Activated naive CD4-positive, alpha-beta T cell treated with anti-CD3 and anti-CD28 coated beads, Interleukin-2, amount 10 ng/mL, durations not matched to agents 7 days and 5 days (primary cell): ENCODE measurements at regions not wholly inside any gene's neighbourhood (a gene's known extent, or its start where the extent isn't known, plus 50 kb on each side); places are given as distances from the start of the nearest gene placed in this dataset.
"Not testable (repeated sequence)": the region's sequence is repeated elsewhere in the genome, so short reads cannot be mapped to it uniquely, and the experiment has no call there.

Experiments
- CTCF ChIA-PET: fragments of 350-600 bp; sonication (Branson Sonifier 250); formaldehyde crosslinking; loops from one replicate; lab custom pipeline; 2021; ENCODE audit warnings: antibody characterized with exemption; lab: Charles Lee
- DNase-seq: peaks from one replicate; pipeline ENCODE4 v3.0.0-alpha.2; 2020
- H3K27ac Mint-ChIP-seq: one replicate; pipeline ENCODE4 v1.8.0; 2021; ENCODE audit warnings: mild to moderate bottlenecking, moderate library complexity, mixed read lengths
- H3K27me3 Mint-ChIP-seq: one replicate; pipeline ENCODE4 v1.8.0; 2021; ENCODE audit warnings: mild to moderate bottlenecking, mixed read lengths
- H3K36me3 Mint-ChIP-seq: one replicate; pipeline ENCODE4 v1.8.0; 2021; ENCODE audit warnings: mixed read lengths
- H3K4me1 Mint-ChIP-seq: one replicate; pipeline ENCODE4 v1.8.0; 2021; ENCODE audit warnings: mixed read lengths
- H3K4me3 Mint-ChIP-seq: one replicate; pipeline ENCODE4 v1.8.0; 2021; ENCODE audit warnings: mild to moderate bottlenecking, moderate library complexity, mixed read lengths
- H3K9me3 Mint-ChIP-seq: one replicate; pipeline ENCODE4 v1.8.0; 2021; ENCODE audit warnings: mixed read lengths

GRCh38 chr1:192493584-192493983 is 82.0 kb upstream of the RGS1 start:
- CTCF ChIA-PET: no interaction called here
- no peak overlapping the region for H3K27ac Mint-ChIP-seq
- no peak for DNase-seq
- H3K4me1 Mint-ChIP-seq: no peaks in the 10 kb centered on the region
- peaks cover 2% of the 10 kb centered on the region for H3K9me3 Mint-ChIP-seq
- no peak overlapping the region for H3K4me3 Mint-ChIP-seq
- H3K27me3 Mint-ChIP-seq: no peaks in the 10 kb centered on the region
- no peaks in the 10 kb centered on the region for H3K36me3 Mint-ChIP-seq

- Mint-ChIP-seq H3K36me3 (no peaks in the 10 kb centered on the region), H3K4me1 (no peaks in the 10 kb centered on the region), H3K9me3 (peaks cover 6% of the 10 kb centered on the region), H3K27me3 (no peaks in the 10 kb centered on the region), H3K27ac (no peak overlapping the region), H3K4me3 (no peak overlapping the region)
- CTCF ChIA-PET: no interaction called here
- no peak for DNase-seq
These were observed 79.1 kb upstream of the RGS1 start for GRCh38 chr1:192496369-192497056.

GRCh38 chr1:192497214-192497794 is 78.3 kb upstream of the RGS1 start:
- H3K4me3 Mint-ChIP-seq: no peak overlapping the region
- CTCF ChIA-PET: interaction anchor here (1.1 kb wide), 1 partner anchor 10 kb away, joined by 4 read pairs; no protein-coding TSS in a partner anchor
- DNase-seq: no peak
- H3K9me3 Mint-ChIP-seq: peaks cover 6% of the 10 kb centered on the region
- no peaks in the 10 kb centered on the region for H3K27me3 Mint-ChIP-seq
- H3K36me3 Mint-ChIP-seq: no peaks in the 10 kb centered on the region
- H3K4me1 Mint-ChIP-seq: no peaks in the 10 kb centered on the region
- no peak overlapping the region for H3K27ac Mint-ChIP-seq

GRCh38 chr1:192498092-192498491 is 77.5 kb upstream of the RGS1 start:
- not testable (repeated sequence) for DNase-seq, H3K4me1 Mint-ChIP-seq, H3K27me3 Mint-ChIP-seq, H3K27ac Mint-ChIP-seq, H3K36me3 Mint-ChIP-seq, H3K4me3 Mint-ChIP-seq, H3K9me3 Mint-ChIP-seq
- CTCF ChIA-PET: interaction anchor here (0.6 to 1.1 kb wide), 3 partner anchors 9 to 158 kb away, joined by 3 to 5 read pairs (median 4); no protein-coding TSS in a partner anchor

DNA sequence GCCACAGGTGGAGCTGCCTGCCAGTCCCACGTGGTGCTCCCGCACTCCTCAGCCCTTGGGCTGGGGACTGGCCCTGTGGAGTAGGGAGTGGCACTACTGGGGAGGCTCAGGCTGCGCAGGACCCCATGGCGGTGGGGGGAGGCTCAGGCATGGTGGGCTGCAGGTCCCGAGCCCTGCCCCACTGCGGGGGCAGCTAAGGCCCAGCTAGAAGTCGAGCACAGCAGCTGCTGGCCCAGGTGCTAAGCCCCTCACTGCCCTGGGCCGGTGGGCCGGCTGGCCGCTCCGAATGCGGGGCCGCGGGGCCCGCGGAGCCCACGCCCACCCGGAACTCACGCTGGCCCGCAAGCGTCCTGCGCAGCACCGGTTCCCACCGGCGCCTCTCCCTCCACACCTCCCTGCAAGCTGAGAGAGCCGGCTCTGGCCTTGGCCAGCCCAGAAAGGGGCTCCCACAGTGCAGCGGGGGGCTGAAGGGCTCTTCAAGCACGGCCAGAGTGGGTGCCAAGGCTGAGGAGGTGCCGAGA is 76.5 kb upstream of the RGS1 start:
- not testable (repeated sequence) for H3K9me3 Mint-ChIP-seq, H3K27ac Mint-ChIP-seq, DNase-seq, H3K36me3 Mint-ChIP-seq, H3K4me3 Mint-ChIP-seq, H3K27me3 Mint-ChIP-seq, H3K4me1 Mint-ChIP-seq
- CTCF ChIA-PET: interaction anchor here (1.0 kb wide), 1 partner anchor 25 kb away, joined by 5 read pairs; no protein-coding TSS in a partner anchor

GRCh38 chr1:192500541-192500940 is 75.0 kb upstream of the RGS1 start:
- H3K36me3 Mint-ChIP-seq, DNase-seq, H3K27me3 Mint-ChIP-seq, H3K27ac Mint-ChIP-seq, H3K4me1 Mint-ChIP-seq, H3K4me3 Mint-ChIP-seq, CTCF ChIA-PET, H3K9me3 Mint-ChIP-seq: not testable (repeated sequence)

DNA sequence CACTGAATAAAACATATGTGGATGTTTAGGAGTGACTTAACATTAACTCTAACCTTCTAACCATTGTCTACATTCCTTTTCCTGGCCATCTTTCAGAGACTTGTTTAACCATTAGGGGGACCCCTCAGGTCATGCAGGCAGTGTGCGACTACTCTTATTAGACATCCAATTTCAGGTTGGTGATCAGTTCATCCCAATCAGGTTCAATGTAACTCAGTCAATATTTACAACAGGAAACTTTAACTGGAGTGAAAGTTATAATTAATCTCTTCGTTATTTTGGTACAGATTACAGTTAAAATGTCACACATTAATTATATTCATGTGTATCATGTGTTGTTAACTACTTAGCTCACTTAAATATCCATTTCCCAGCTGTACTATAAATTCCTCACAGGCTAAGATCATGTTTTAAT is 68.8 kb upstream of the RGS1 start:
- Mint-ChIP-seq H3K9me3 (no peaks in the 10 kb centered on the region), H3K4me1 (peaks cover 2% of the 10 kb centered on the region), H3K27me3 (no peaks in the 10 kb centered on the region), H3K36me3 (no peaks in the 10 kb centered on the region), H3K27ac (no peak overlapping the region), H3K4me3 (no peak overlapping the region)
- DNase-seq: peak; percentile 29
- CTCF ChIA-PET: interaction anchor here (0.7 to 1.9 kb wide), 8 partner anchors 9 to 102 kb away, joined by 3 to 22 read pairs (median 5); no protein-coding TSS in a partner anchor

DNA sequence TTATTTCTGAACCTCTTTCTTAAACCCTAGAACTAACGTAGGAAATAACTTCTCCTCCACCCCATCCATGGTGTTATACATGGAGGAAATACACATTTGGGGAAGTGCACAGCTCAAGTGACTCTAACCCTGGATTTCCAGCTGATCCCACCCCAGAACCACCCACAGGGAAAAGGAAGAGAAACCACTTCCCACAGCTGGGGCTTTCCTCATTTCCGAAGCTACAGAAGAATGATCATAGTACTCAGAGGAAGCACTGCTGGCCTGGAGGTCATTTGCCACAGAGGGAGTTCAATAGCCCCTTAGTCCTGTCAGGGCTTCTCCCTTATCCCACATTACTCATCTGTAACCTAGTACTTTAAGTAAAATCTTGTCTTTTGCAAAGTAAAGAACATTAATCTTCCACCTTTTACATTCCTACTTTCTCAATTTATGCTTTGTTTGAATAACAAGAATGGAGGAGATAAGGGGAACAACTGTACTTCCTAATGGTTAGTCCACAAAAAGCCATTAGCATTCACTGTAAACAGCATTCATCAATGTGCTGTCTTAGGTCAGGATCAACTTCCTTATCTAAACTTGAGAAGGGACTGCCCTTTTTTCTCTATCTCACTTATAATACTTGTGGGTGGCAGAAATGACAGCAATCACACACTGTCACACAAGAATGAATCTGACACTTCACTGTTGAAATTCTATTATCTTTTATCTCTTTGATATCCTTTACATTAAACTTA is 63.0 kb upstream of the RGS1 start:
- H3K27ac Mint-ChIP-seq: no peak overlapping the region
- no peaks in the 10 kb centered on the region for H3K36me3 Mint-ChIP-seq
- H3K4me3 Mint-ChIP-seq: no peak overlapping the region
- H3K9me3 Mint-ChIP-seq: no peaks in the 10 kb centered on the region
- H3K4me1 Mint-ChIP-seq: peaks cover 37% of the 10 kb centered on the region
- H3K27me3 Mint-ChIP-seq: peaks cover 4% of the 10 kb centered on the region
- no peak for DNase-seq
- CTCF ChIA-PET: no interaction called here

- no peak for DNase-seq
- no peaks in the 10 kb centered on the region for H3K36me3 Mint-ChIP-seq
- H3K27me3 Mint-ChIP-seq: peaks cover 4% of the 10 kb centered on the region
- H3K9me3 Mint-ChIP-seq: no peaks in the 10 kb centered on the region
- no peak overlapping the region for H3K4me3 Mint-ChIP-seq
- H3K27ac Mint-ChIP-seq: no peak overlapping the region
- H3K4me1 Mint-ChIP-seq: peaks cover 39% of the 10 kb centered on the region
- CTCF ChIA-PET: no interaction called here
These were observed 62.4 kb upstream of the RGS1 start for GRCh38 chr1:192513196-192513595.

GRCh38 chr1:192513697-192514096 is 61.9 kb upstream of the RGS1 start:
- no peak for DNase-seq
- Mint-ChIP-seq H3K36me3 (no peaks in the 10 kb centered on the region), H3K4me3 (no peak overlapping the region), H3K27me3 (peaks cover 4% of the 10 kb centered on the region), H3K4me1 (peaks cover 39% of the 10 kb centered on the region), H3K9me3 (no peaks in the 10 kb centered on the region), H3K27ac (no peak overlapping the region)
- CTCF ChIA-PET: no interaction called here

DNA sequence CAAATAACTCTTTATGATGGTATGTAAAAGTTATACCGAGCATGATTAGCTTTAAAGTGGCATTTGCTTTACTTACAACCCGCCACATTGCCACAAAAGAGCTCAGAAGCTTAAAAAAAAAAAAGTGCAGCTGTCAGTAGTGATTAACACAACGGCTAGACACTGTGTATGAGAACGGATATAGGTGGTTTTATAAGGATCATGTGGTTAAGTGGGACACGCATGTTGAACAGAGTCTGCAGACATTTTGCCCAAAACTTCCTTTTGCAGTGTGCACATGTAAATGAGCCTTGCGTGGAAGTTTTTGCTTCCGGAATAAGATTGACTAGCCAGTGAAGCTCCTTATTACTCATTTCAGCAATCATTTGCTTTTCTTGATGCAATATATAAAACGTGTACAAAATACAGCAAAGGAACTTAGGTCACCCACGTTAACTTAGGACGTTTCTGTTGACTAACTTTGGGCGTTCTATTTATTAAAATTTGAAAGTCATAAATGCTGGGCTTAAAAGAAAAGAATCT is 58.7 kb upstream of the RGS1 start:
- Mint-ChIP-seq H3K27ac (peak overlapping the region; percentile 80), H3K4me3 (peak overlapping the region; percentile 56), H3K27me3 (peaks cover 4% of the 10 kb centered on the region), H3K36me3 (no peaks in the 10 kb centered on the region), H3K4me1 (peaks cover 45% of the 10 kb centered on the region), H3K9me3 (no peaks in the 10 kb centered on the region)
- CTCF ChIA-PET: interaction anchor here (0.8 to 2.2 kb wide), 6 partner anchors 23 to 63 kb away, joined by 3 to 6 read pairs (median 4); no protein-coding TSS in a partner anchor
- DNase-seq: peak; percentile 59

DNA sequence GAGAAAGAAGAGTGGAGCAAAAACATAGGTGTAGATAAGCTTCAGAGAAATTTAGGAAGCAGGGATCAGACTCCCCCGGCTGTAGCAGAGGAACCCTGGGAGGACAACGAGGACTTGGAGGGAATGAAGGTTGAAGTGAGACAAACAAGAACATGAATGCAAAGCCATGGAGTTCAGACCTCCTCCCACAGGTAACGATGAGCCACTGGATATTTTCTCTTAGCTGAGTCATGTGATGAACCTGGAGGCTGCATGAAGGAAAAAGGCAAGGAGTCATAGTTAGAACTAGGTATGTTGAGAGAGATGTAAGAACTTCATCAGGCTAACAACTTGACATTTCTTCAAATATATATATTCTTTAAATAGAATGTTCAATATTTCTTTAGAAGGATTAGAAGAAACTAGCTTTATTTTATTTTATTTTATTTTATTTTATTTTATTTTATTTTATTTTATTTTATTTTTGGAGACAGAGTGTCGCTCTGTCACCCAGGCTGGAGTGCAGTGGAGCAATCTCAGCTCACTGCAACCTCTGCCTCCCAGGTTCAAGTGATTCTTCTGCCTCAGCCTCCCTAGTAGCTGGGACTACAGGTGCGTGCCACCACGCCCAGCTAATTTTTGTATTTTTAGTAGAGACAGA is 57.7 kb upstream of the RGS1 start:
- H3K36me3 Mint-ChIP-seq, H3K4me3 Mint-ChIP-seq, CTCF ChIA-PET, DNase-seq, H3K27me3 Mint-ChIP-seq, H3K9me3 Mint-ChIP-seq, H3K27ac Mint-ChIP-seq: not testable (repeated sequence)
- peaks cover 42% of the 10 kb centered on the region for H3K4me1 Mint-ChIP-seq

DNA sequence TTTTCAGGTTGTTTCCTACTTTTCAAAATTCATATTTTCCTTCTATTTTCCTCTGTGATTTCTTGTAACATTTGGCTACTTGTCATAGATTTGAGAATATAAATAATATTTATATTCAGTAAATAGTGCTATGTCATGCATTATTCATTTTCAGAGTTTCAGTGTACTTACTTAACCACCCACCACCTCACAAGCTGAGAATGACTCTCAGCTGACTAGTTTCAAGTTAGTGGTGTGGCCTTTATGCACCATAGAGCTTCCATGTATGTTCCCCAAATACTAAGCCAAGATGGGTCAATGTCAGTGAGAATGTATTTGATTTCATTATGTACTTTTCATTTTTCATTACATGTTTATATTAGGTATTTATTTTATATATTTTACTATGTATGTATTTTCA is 56.9 kb upstream of the RGS1 start:
- DNase-seq: no peak
- CTCF ChIA-PET: interaction anchor here (0.6 to 1.1 kb wide), 2 partner anchors 20 to 27 kb away, joined by 3 read pairs; no protein-coding TSS in a partner anchor

DNA sequence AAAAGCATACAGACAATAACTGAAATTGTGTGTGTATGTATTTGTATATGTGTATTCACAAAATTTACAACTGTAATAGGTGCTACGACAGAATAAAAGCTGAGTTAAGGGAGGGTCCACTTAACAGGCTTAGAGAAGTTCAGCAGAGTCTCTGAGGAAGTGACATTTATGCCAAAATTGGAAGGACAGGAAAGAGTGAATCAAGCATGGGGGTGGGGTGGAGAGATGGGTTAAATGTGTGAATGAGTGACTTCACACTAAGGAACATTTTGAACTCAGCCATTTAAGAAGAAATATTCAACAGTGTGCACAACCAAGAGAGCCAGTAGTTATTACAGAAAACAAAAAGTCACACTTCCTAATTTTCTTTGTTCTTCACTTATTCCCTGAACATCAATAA is 53.8 kb upstream of the RGS1 start:
- CTCF ChIA-PET: no interaction called here
- peaks cover 6% of the 10 kb centered on the region for H3K27me3 Mint-ChIP-seq
- H3K36me3 Mint-ChIP-seq: no peaks in the 10 kb centered on the region
- no peak overlapping the region for H3K4me3 Mint-ChIP-seq
- H3K9me3 Mint-ChIP-seq: no peaks in the 10 kb centered on the region
- H3K27ac Mint-ChIP-seq: no peak overlapping the region
- H3K4me1 Mint-ChIP-seq: peaks cover 20% of the 10 kb centered on the region
- DNase-seq: no peak

More for the DNA sequence above, 56.9 kb upstream of the RGS1 start:
- H3K4me1 Mint-ChIP-seq: peaks cover 35% of the 10 kb centered on the region
- H3K9me3 Mint-ChIP-seq: no peaks in the 10 kb centered on the region
- no peaks in the 10 kb centered on the region for H3K36me3 Mint-ChIP-seq
- no peaks in the 10 kb centered on the region for H3K27me3 Mint-ChIP-seq
- H3K4me3 Mint-ChIP-seq: no peak overlapping the region
- no peak overlapping the region for H3K27ac Mint-ChIP-seq
